ENCODE measurements at regions not wholly inside any gene's neighbourhood (a gene's known extent, or its start where the extent isn't known, plus 50 kb on each side); places are given as distances from the start of the nearest gene placed in this dataset.

DNA sequence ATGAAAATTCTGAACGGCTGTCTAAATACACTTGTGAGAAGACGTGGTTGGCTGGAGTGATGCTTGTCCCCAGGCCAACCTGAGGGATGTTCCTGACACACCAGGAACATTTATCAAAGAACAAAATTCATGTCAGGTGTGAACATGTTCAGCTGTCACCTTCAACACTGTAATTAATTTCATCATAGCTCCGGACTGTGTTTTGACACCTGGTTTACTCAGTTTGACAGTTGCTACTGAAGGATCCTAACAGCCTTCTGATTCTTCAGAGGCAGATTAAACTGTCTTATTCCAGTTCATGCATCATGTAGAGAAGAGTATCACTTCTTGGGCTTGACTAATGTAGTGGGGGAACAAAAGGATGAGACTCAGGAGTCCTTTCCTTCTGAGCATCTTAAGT lies 134.1 kb downstream of the NPR3 start:
- Histone ChIP-seq H3K4me3 (ENCODE audit: low read length) (no peak overlapping the region), H4K20me1 (ENCODE audit: insufficient read depth) (no peaks in the 10 kb centered on the region), H3K79me2 (replicated peaks; ENCODE audit: insufficient read depth, low read length) (no peaks in the 10 kb centered on the region), H3K9ac (ENCODE audit: low read length) (no peak overlapping the region), H3K9me3 (ENCODE audit: low read length) (no peaks in the 10 kb centered on the region), H3K36me3 (ENCODE audit: insufficient read depth, low read length) (no peaks in the 10 kb centered on the region), H2AFZ (ENCODE audit: low read depth, low read length) (no peak overlapping the region), H3K27ac (ENCODE audit: low read length) (no peak overlapping the region), H3K27me3 (ENCODE audit: insufficient read depth, low read depth, low read length) (no peaks in the 10 kb centered on the region), H3F3A (ENCODE audit: insufficient read depth, low read length, poor library complexity, severe bottlenecking) (no peaks in the 10 kb centered on the region), H3K9me2 (ENCODE audit: insufficient read depth, low read length) (no peaks in the 10 kb centered on the region), H3K4me2 (ENCODE audit: low read length) (no peak overlapping the region)
- TF ChIP-seq RAD21 (conservative IDR thresholded peaks at IDR 0.05): no peak
- peak; percentile 91 for TF ChIP-seq EP300 (conservative IDR thresholded peaks at IDR 0.05; ENCODE audit: poor library complexity, severe bottlenecking)
- TF ChIP-seq POLR2AphosphoS5 (IDR thresholded peaks at IDR 0.05): peak; percentile 84
- no peak for TF ChIP-seq EZH2 (IDR thresholded peaks at IDR 0.05; ENCODE audit: borderline replicate concordance, insufficient read depth, low read length, poor library complexity, severe bottlenecking)

DNA sequence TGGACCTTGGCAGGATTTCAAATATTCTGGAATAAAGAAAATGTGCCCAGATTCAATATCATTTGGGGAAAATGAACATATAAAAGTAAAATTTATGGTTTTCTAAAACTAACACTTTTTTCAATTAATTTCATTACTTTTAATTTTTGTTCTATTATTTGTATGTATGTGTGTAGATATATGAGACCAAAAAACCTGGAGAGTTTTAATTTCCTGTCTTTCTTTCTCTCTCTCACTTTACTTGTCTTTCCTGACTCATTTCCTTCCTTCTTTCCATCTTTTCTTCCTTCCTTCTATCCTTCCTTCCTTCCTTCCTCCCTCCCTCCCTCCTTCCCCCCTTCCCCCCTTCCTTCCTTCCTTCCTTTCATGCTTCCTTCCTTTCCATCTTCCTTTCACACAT lies 137.0 kb downstream of the NPR3 start:
- Histone ChIP-seq H3K4me2 (ENCODE audit: low read length) (no peak overlapping the region), H3K4me3 (ENCODE audit: low read length) (no peak overlapping the region), H3K27me3 (ENCODE audit: insufficient read depth, low read depth, low read length) (no peaks in the 10 kb centered on the region), H3F3A (ENCODE audit: insufficient read depth, low read length, poor library complexity, severe bottlenecking) (no peaks in the 10 kb centered on the region), H3K27ac (ENCODE audit: low read length) (no peak overlapping the region), H3K9ac (ENCODE audit: low read length) (no peak overlapping the region), H2AFZ (ENCODE audit: low read depth, low read length) (no peak overlapping the region), H3K9me2 (ENCODE audit: insufficient read depth, low read length) (no peaks in the 10 kb centered on the region), H3K36me3 (ENCODE audit: insufficient read depth, low read length) (no peaks in the 10 kb centered on the region), H3K9me3 (ENCODE audit: low read length) (no peaks in the 10 kb centered on the region), H3K79me2 (replicated peaks; ENCODE audit: insufficient read depth, low read length) (no peaks in the 10 kb centered on the region), H4K20me1 (ENCODE audit: insufficient read depth) (no peaks in the 10 kb centered on the region)
- TF ChIP-seq TAF1 (IDR thresholded peaks at IDR 0.05; ENCODE audit: low read depth) (no peak), MXI1 (conservative IDR thresholded peaks at IDR 0.05; ENCODE audit: poor library complexity, severe bottlenecking) (no peak), EP300 (conservative IDR thresholded peaks at IDR 0.05; ENCODE audit: poor library complexity, severe bottlenecking) (no peak), EZH2 (IDR thresholded peaks at IDR 0.05; ENCODE audit: borderline replicate concordance, insufficient read depth, low read length, poor library complexity, severe bottlenecking) (no peak), RAD21 (conservative IDR thresholded peaks at IDR 0.05) (no peak), SMC3 (conservative IDR thresholded peaks at IDR 0.05; ENCODE audit: poor library complexity) (no peak), POLR2AphosphoS5 (IDR thresholded peaks at IDR 0.05) (no peak)
- TF ChIP-seq, protein P1, sequence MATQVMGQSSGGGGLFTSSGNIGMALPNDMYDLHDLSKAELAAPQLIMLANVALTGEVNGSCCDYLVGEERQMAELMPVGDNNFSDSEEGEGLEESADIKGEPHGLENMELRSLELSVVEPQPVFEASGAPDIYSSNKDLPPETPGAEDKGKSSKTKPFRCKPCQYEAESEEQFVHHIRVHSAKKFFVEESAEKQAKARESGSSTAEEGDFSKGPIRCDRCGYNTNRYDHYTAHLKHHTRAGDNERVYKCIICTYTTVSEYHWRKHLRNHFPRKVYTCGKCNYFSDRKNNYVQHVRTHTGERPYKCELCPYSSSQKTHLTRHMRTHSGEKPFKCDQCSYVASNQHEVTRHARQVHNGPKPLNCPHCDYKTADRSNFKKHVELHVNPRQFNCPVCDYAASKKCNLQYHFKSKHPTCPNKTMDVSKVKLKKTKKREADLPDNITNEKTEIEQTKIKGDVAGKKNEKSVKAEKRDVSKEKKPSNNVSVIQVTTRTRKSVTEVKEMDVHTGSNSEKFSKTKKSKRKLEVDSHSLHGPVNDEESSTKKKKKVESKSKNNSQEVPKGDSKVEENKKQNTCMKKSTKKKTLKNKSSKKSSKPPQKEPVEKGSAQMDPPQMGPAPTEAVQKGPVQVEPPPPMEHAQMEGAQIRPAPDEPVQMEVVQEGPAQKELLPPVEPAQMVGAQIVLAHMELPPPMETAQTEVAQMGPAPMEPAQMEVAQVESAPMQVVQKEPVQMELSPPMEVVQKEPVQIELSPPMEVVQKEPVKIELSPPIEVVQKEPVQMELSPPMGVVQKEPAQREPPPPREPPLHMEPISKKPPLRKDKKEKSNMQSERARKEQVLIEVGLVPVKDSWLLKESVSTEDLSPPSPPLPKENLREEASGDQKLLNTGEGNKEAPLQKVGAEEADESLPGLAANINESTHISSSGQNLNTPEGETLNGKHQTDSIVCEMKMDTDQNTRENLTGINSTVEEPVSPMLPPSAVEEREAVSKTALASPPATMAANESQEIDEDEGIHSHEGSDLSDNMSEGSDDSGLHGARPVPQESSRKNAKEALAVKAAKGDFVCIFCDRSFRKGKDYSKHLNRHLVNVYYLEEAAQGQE (IDR thresholded peaks at IDR 0.05; ENCODE audit: borderline replicate concordance): no peak
- TF ChIP-seq, protein P2, sequence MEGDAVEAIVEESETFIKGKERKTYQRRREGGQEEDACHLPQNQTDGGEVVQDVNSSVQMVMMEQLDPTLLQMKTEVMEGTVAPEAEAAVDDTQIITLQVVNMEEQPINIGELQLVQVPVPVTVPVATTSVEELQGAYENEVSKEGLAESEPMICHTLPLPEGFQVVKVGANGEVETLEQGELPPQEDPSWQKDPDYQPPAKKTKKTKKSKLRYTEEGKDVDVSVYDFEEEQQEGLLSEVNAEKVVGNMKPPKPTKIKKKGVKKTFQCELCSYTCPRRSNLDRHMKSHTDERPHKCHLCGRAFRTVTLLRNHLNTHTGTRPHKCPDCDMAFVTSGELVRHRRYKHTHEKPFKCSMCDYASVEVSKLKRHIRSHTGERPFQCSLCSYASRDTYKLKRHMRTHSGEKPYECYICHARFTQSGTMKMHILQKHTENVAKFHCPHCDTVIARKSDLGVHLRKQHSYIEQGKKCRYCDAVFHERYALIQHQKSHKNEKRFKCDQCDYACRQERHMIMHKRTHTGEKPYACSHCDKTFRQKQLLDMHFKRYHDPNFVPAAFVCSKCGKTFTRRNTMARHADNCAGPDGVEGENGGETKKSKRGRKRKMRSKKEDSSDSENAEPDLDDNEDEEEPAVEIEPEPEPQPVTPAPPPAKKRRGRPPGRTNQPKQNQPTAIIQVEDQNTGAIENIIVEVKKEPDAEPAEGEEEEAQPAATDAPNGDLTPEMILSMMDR (IDR thresholded peaks at IDR 0.05; ENCODE audit: poor library complexity, severe bottlenecking): no peak

Measured in neural cell (in vitro differentiated cells).